A549 (cell line): ENCODE measurements at regions not wholly inside any gene's neighbourhood (a gene's known extent, or its start where the extent isn't known, plus 50 kb on each side); places are given as distances from the start of the nearest gene placed in this dataset.

ENCODE experiments used
- ATAC-seq, 2 experiments: fragments of 200-7000 bp in 1 of 2; fragments of >200 bp in 1 of 2; cut with Nextera tagmentation in 1 of 2; cut with Tn5 transposase in 1 of 2; 3 replicates each; pipeline versions ENCODE4 v1.8.0 to v1.9.1; 2018 to 2020; ENCODE audit warnings: mild to moderate bottlenecking in 1 of 2, moderate library complexity in 1 of 2
- CTCF ChIA-PET: fragments of 300-600 bp; sonication (Branson Sonifier 250); formaldehyde crosslinking; extraction: SDS; loops from one replicate; lab custom pipeline; 2021; ENCODE audit warnings: antibody characterized with exemption, inconsistent platforms; lab: Yijun Ruan, JAX
- POLR2A ChIA-PET: fragments of 350-600 bp; formaldehyde crosslinking; extraction: SDS; loops from one replicate; lab custom pipeline; 2021; ENCODE audit warnings: antibody characterized with exemption, inconsistent platforms; lab: Yijun Ruan, JAX
- DNase-seq, 2 experiments: peaks; one replicate each; pipeline versions ENCODE4 v3.0.0 to v3.0.0-alpha.2; 2011 to 2016; ENCODE audit warnings: low read depth in 1 of 2, low spot score in 1 of 2
- FAIRE-seq: peaks from 2 replicates; lab custom pipeline; 2011; peaks lifted over from hg19 to GRCh38; lab: Jason Lieb, UNC
- H3K27ac ChIP-seq, 2 experiments: fragments of >200 bp; sonication (Bioruptor Twin); formaldehyde crosslinking; 3 replicates each; pipeline ENCODE4 v1.5.1; 2016 to 2017
- H3K4me1 ChIP-seq: fragments of >200 bp; sonication (Bioruptor Twin); formaldehyde crosslinking; 3 replicates; pipeline ENCODE4 v1.6.1; 2016
- H3K4me2 ChIP-seq: fragments of >200 bp; sonication (Bioruptor Twin); formaldehyde crosslinking; 3 replicates; pipeline ENCODE4 v1.6.1; 2016
- H3K4me3 ChIP-seq: fragments of >200 bp; sonication (Bioruptor Twin); formaldehyde crosslinking; 3 replicates; pipeline ENCODE4 v1.5.1; 2016
- H3K9me3 ChIP-seq: fragments of >200 bp; sonication (Bioruptor Twin); formaldehyde crosslinking; 3 replicates; pipeline ENCODE4 v1.6.1; 2016
- BHLHE40 ChIP-seq: IDR thresholded peaks from 2 replicates; pipeline ENCODE4 v1.6.1; 2012; ENCODE audit warnings: low read depth, low read length, inconsistent platforms
- CBX8 ChIP-seq: fragments of 200-600 bp; sonication (generic); IDR thresholded peaks from 2 replicates; pipeline ENCODE4 v1.6.1; 2016
- CHD4 ChIP-seq: fragments of 200-600 bp; sonication (generic); IDR thresholded peaks from 2 replicates; pipeline ENCODE4 v1.6.1; 2016; ENCODE audit warnings: antibody characterized with exemption, mild to moderate bottlenecking, borderline replicate concordance
- E2F6 ChIP-seq: IDR thresholded peaks from 2 replicates; pipeline ENCODE4 v1.6.1; 2012; ENCODE audit warnings: low read depth, borderline replicate concordance
- EHF ChIP-seq: fragments of 250-450 bp; sonication (Bioruptor Pico); IDR thresholded peaks from 2 replicates; pipeline ENCODE4 v1.5.0; 2020; ENCODE audit warnings: mild to moderate bottlenecking
- EP300 ChIP-seq, 2 experiments: fragments of >200 bp; sonication (Bioruptor Twin); formaldehyde crosslinking; IDR thresholded peaks; 2 replicates in 1 of 2; 3 replicates in 1 of 2; pipeline ENCODE4 v1.6.1; 2016 to 2017
- FOXS1 ChIP-seq: fragments of 250-450 bp; sonication (Bioruptor Pico); IDR thresholded peaks from 2 replicates; pipeline ENCODE4 v1.5.0; 2020; ENCODE audit warnings: mild to moderate bottlenecking, moderate library complexity
- GATA3 ChIP-seq: IDR thresholded peaks from 2 replicates; pipeline ENCODE4 v1.6.1; 2012; ENCODE audit warnings: borderline replicate concordance
- HDAC2 ChIP-seq: fragments of 200-600 bp; sonication (generic); IDR thresholded peaks from 2 replicates; pipeline ENCODE4 v1.6.1; 2016
- HEYL ChIP-seq: fragments of 250-450 bp; sonication (Bioruptor Pico); IDR thresholded peaks from 2 replicates; pipeline ENCODE4 v1.8.0; 2021; ENCODE audit warnings: mild to moderate bottlenecking, moderate library complexity
- HOXA7 ChIP-seq: fragments of 250-450 bp; sonication (Bioruptor Pico); IDR thresholded peaks from 2 replicates; pipeline ENCODE4 v1.5.0; 2020; ENCODE audit warnings: mild to moderate bottlenecking, moderate library complexity
- HOXB13 ChIP-seq: fragments of 250-450 bp; sonication (Bioruptor Pico); IDR thresholded peaks from 2 replicates; pipeline ENCODE4 v1.5.0; 2020; ENCODE audit warnings: low read depth, mild to moderate bottlenecking, moderate library complexity
- HOXB5 ChIP-seq: fragments of 250-450 bp; sonication (Bioruptor Pico); IDR thresholded peaks from 2 replicates; pipeline ENCODE4 v1.5.0; 2020; ENCODE audit warnings: mild to moderate bottlenecking, moderate library complexity
- JUNB ChIP-seq: fragments of >200 bp; sonication (Bioruptor Twin); formaldehyde crosslinking; IDR thresholded peaks from 2 replicates; pipeline ENCODE4 v1.6.1; 2016
- MYC ChIP-seq: IDR thresholded peaks from 2 replicates; pipeline ENCODE4 v1.6.1; 2012; ENCODE audit warnings: mild to moderate bottlenecking, inconsistent platforms, low read length, improper control_type of control experiment, borderline replicate concordance
- PHF8 ChIP-seq: fragments of 200-600 bp; sonication (generic); IDR thresholded peaks from 2 replicates; pipeline ENCODE4 v1.6.1; 2016; ENCODE audit warnings: low read depth, mild to moderate bottlenecking, antibody characterized with exemption, moderate library complexity, borderline replicate concordance
- POLR2A ChIP-seq: IDR thresholded peaks from 2 replicates; pipeline ENCODE4 v1.6.1; 2012; ENCODE audit warnings: mild to moderate bottlenecking, low read length
- RARB ChIP-seq: fragments of 250-450 bp; sonication (Bioruptor Pico); IDR thresholded peaks from 2 replicates; pipeline ENCODE4 v1.8.0; 2021; ENCODE audit warnings: mild to moderate bottlenecking, moderate library complexity
- RCOR1 ChIP-seq: fragments of 150-350 bp; IDR thresholded peaks from 2 replicates; pipeline ENCODE4 v1.6.1; 2014; ENCODE audit warnings: antibody characterized with exemption, low read length, low read depth
- RFX5 ChIP-seq: fragments of 450-650 bp; IDR thresholded peaks from 2 replicates; pipeline ENCODE4 v1.7.1; 2014; ENCODE audit warnings: antibody characterized with exemption, mild to moderate bottlenecking, moderate library complexity
- SREBF2 ChIP-seq: fragments of 450-650 bp; IDR thresholded peaks from 2 replicates; pipeline ENCODE4 v1.6.1; 2014; ENCODE audit warnings: mild to moderate bottlenecking, moderate library complexity
- TP53 ChIP-seq: fragments of 250-450 bp; sonication (Bioruptor Pico); IDR thresholded peaks from 2 replicates; pipeline ENCODE4 v1.5.0; 2021; ENCODE audit warnings: mild to moderate bottlenecking, moderate library complexity
- ZC3H11A ChIP-seq: fragments of 450-650 bp; IDR thresholded peaks from 2 replicates; pipeline ENCODE4 v1.6.1; 2014; ENCODE audit warnings: antibody characterized with exemption, mild to moderate bottlenecking
- ZFP36 ChIP-seq: fragments of 450-650 bp; IDR thresholded peaks from 2 replicates; pipeline ENCODE4 v1.6.1; 2014; ENCODE audit warnings: borderline replicate concordance; ENCODE audit not compliant: partially characterized antibody
- ZNF302 ChIP-seq: fragments of 250-450 bp; sonication (Bioruptor Pico); IDR thresholded peaks from 2 replicates; pipeline ENCODE4 v1.9.0; 2021; ENCODE audit warnings: inconsistent platforms, mild to moderate bottlenecking, moderate library complexity
- WGBS: methylation state at CpG from one replicate; pipeline ENCODE4 v1.1.6; 2017; ENCODE audit errors: missing lambda C conversion rate; 5-methylcytosine and 5-hydroxymethylcytosine counted together
- TF ChIP-seq, protein P1 (sequence below): fragments of >200 bp; sonication (Bioruptor Twin); formaldehyde crosslinking; IDR thresholded peaks from 2 replicates; pipeline ENCODE4 v1.6.1; 2016
- TF ChIP-seq, protein P2 (sequence below): fragments of >200 bp; sonication (Bioruptor Twin); formaldehyde crosslinking; IDR thresholded peaks from 3 replicates; pipeline ENCODE4 v1.5.1; 2016
- TF ChIP-seq, protein P3 (sequence below): fragments of >200 bp; sonication (Bioruptor Twin); formaldehyde crosslinking; IDR thresholded peaks from 3 replicates; pipeline ENCODE4 v1.6.1; 2016

- 99% methylated on average over 3 of the region's 3 CpGs for WGBS
- Histone ChIP-seq H3K9me3 (no peaks in the 10 kb centered on the region), H3K4me1 (peaks cover 25% of the 10 kb centered on the region), H3K4me2 (no peak overlapping the region; the same call in 2 of the 3 replicates), H3K4me3 (no peak overlapping the region), H3K27ac (peak overlapping the region; percentile 43 to 49; a peak in 3 of 6 replicates)
- FAIRE-seq, result no peak
- no peak for ATAC-seq
- TF ChIP-seq POLR2A, result no peak
- TF ChIP-seq, protein P1, sequence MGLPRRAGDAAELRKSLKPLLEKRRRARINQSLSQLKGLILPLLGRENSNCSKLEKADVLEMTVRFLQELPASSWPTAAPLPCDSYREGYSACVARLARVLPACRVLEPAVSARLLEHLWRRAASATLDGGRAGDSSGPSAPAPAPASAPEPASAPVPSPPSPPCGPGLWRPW, result no peak
- ChIA-PET CTCF (interaction anchor here (1.2 kb wide), 1 partner anchor 16 kb away, joined by 3 read pairs; no protein-coding TSS in a partner anchor), POLR2A (no interaction called here)
- DNase-seq, result no peak
Measured at GRCh38 chrX:150201841-150202240, 161.3 kb upstream of the MAMLD1 start.

DNA sequence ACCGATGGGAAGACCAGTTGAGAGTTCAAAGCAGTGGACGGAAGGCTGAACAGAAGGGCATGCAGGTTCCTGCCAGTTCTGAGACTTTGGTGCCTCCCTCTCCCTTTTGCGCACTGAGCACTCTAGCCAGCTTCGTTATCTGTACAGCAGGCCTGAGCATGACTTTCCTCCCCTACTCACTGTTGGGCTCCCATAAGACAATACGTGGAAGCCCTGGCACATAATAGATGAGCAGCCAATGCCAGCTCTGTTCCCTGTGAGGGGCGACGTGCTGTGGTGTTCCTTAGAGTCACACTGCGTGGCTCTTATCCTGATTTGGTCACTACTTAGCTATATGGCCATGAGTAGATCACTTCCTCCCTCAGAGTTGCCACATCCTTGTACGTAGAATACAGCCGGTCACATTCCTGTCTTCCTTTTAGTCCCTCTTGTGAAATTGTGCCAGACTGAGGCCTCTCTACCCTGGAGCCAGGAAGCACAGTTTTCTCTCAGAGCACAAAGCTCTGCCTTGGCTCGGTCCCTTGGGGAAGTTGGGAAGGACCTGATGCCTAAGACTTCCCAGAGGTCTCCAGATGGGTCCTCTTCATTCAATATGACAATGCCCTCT, 160.4 kb upstream of the MAMLD1 start:
- DNase-seq (peak in 1 of 2 experiments; percentile 8), FAIRE-seq (peak; percentile 85), ATAC-seq (no peak)
- 92% methylated on average over 11 of the region's 11 CpGs for WGBS
- no peak overlapping the region for H3K4me3 ChIP-seq
- no peak overlapping the region for H3K4me2 ChIP-seq
- no peaks in the 10 kb centered on the region for H3K9me3 ChIP-seq
- no peak for TF ChIP-seq HOXB13 (CRISPR knock-in tag)
- TF ChIP-seq BHLHE40, result no peak
- no peak for TF ChIP-seq HDAC2
- TF ChIP-seq, protein P1, result no peak
- no peak for TF ChIP-seq RFX5
- TF ChIP-seq, protein P2, sequence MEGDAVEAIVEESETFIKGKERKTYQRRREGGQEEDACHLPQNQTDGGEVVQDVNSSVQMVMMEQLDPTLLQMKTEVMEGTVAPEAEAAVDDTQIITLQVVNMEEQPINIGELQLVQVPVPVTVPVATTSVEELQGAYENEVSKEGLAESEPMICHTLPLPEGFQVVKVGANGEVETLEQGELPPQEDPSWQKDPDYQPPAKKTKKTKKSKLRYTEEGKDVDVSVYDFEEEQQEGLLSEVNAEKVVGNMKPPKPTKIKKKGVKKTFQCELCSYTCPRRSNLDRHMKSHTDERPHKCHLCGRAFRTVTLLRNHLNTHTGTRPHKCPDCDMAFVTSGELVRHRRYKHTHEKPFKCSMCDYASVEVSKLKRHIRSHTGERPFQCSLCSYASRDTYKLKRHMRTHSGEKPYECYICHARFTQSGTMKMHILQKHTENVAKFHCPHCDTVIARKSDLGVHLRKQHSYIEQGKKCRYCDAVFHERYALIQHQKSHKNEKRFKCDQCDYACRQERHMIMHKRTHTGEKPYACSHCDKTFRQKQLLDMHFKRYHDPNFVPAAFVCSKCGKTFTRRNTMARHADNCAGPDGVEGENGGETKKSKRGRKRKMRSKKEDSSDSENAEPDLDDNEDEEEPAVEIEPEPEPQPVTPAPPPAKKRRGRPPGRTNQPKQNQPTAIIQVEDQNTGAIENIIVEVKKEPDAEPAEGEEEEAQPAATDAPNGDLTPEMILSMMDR, result no peak
- no peak for TF ChIP-seq HOXB5 (CRISPR knock-in tag)
- TF ChIP-seq HOXA7 (CRISPR knock-in tag), result no peak
- TF ChIP-seq EHF (CRISPR knock-in tag), result no peak
- no peak for TF ChIP-seq CHD4
- no peak for TF ChIP-seq E2F6
- TF ChIP-seq TP53, result no peak
- TF ChIP-seq ZFP36, result no peak
- TF ChIP-seq HEYL (CRISPR knock-in tag), result no peak
- no peak for TF ChIP-seq GATA3
- no peak for TF ChIP-seq SREBF2
- TF ChIP-seq, all 56 proteins: peak for 0
- Histone ChIP-seq H3K27ac (peak overlapping the region; percentile 38 to 60; a peak in 4 of 6 replicates), H3K4me1 (peaks cover 25% of the 10 kb centered on the region)
- ChIA-PET CTCF (interaction anchor here (1.2 kb wide), 1 partner anchor 15 kb away, joined by 3 read pairs; no protein-coding TSS in a partner anchor), POLR2A (no interaction called here)

DNA sequence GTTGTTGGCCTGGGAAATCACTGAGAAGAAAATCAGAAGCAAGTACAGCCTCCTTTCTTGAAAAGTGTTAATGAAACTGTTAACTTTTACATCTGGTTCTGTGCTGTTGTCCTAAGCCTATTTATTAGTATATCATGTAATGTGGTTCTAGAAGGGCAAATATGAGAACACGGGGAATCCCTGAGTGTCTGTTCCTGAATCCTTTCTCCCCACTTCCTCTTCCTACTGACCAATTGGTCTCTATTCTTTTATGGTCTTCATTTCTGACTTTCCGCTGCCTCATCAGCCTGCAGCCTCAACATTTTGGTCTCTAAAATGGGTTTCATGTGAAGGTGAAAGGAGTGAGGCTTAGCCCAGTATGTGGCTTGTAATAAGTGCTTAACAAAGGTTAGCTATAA, 159.9 kb upstream of the MAMLD1 start:
- no peak overlapping the region for H3K4me3 ChIP-seq
- H3K9me3 ChIP-seq, result no peaks in the 10 kb centered on the region
- ATAC-seq (no peak), FAIRE-seq (no peak), DNase-seq (no peak)
- peaks cover 25% of the 10 kb centered on the region for H3K4me1 ChIP-seq
- ChIA-PET POLR2A (no interaction called here), CTCF (no interaction called here)
- H3K27ac ChIP-seq, result peak overlapping the region; percentile 38 to 60; a peak in 4 of 6 replicates
- 95% methylated on average over 2 of the region's 2 CpGs for WGBS
- H3K4me2 ChIP-seq, result no peak overlapping the region
- TF ChIP-seq CBX8 (no peak), RFX5 (no peak), E2F6 (no peak), RCOR1 (no peak), EP300 (IDR thresholded peaks at IDR 0.05) (no peak), PHF8 (no peak), JUNB (no peak), ZC3H11A (no peak), RARB (no peak), POLR2A (no peak), ZFP36 (no peak), MYC (no peak), ZNF302 (CRISPR knock-in tag) (no peak), FOXS1 (CRISPR knock-in tag) (no peak)
- TF ChIP-seq, protein P3, sequence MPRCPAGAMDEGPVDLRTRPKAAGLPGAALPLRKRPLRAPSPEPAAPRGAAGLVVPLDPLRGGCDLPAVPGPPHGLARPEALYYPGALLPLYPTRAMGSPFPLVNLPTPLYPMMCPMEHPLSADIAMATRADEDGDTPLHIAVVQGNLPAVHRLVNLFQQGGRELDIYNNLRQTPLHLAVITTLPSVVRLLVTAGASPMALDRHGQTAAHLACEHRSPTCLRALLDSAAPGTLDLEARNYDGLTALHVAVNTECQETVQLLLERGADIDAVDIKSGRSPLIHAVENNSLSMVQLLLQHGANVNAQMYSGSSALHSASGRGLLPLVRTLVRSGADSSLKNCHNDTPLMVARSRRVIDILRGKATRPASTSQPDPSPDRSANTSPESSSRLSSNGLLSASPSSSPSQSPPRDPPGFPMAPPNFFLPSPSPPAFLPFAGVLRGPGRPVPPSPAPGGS, result no peak
